Activated CD8-positive, alpha-beta memory T cell treated with anti-CD3 and anti-CD28 coated beads, Interleukin-2, amount 50 U/mL, for 48 hours (primary cell): ENCODE measurements at regions not wholly inside any gene's neighbourhood (a gene's known extent, or its start where the extent isn't known, plus 50 kb on each side); places are given as distances from the start of the nearest gene placed in this dataset.
A peak's percentile ranks its signal among the peaks of the same experiment; 100 is the strongest.
"Not testable (repeated sequence)": the region's sequence is repeated elsewhere in the genome, so short reads cannot be mapped to it uniquely, and the experiment has no call there.

Experiments
- DNase-seq: peaks from one replicate; pipeline ENCODE4 v3.0.0-alpha.2; 2020

GRCh38 chrX:55813150-55813549 is 95.6 kb downstream of the RRAGB start:
- DNase-seq, result no peak

GRCh38 chrX:55815546-55815945 is 98.0 kb downstream of the RRAGB start:
- DNase-seq, result no peak

GRCh38 chrX:55816023-55816422 is 98.5 kb downstream of the RRAGB start:
- DNase-seq, result no peak

GRCh38 chrX:55818673-55819375 is 101.3 kb downstream of the RRAGB start:
- no peak for DNase-seq

- DNase-seq, result no peak
Measured at GRCh38 chrX:55839485-55839884, 121.9 kb downstream of the RRAGB start.

GRCh38 chrX:55841962-55842752 is 124.6 kb downstream of the RRAGB start:
- no peak for DNase-seq

- DNase-seq, result not testable (repeated sequence)
Measured at GRCh38 chrX:55866779-55867178, 149.2 kb downstream of the RRAGB start.

- no peak for DNase-seq
Measured at GRCh38 chrX:55867181-55867651, 149.7 kb downstream of the RRAGB start.

- no peak for DNase-seq
Measured at GRCh38 chrX:55867708-55868107, 150.2 kb downstream of the RRAGB start.

GRCh38 chrX:55874807-55875206 is 157.3 kb downstream of the RRAGB start:
- no peak for DNase-seq

GRCh38 chrX:55883541-55883940 is 166.0 kb downstream of the RRAGB start:
- not testable (repeated sequence) for DNase-seq

- DNase-seq, result peak; percentile 62
Measured at GRCh38 chrX:55907968-55908607, 190.5 kb downstream of the RRAGB start.

GRCh38 chrX:55908661-55909212 is 191.2 kb downstream of the RRAGB start:
- DNase-seq, result peak; percentile 50

- no peak for DNase-seq
Measured at GRCh38 chrX:55919367-55920221, 202.0 kb downstream of the RRAGB start.

- no peak for DNase-seq
Measured at GRCh38 chrX:55924574-55924973, 207.0 kb downstream of the RRAGB start.

- not testable (repeated sequence) for DNase-seq
Measured at GRCh38 chrX:55928529-55928928, 211.0 kb downstream of the RRAGB start.
